ENCODE measurements at regions not wholly inside any gene's neighbourhood (a gene's known extent, or its start where the extent isn't known, plus 50 kb on each side); places are given as distances from the start of the nearest gene placed in this dataset.

DNA sequence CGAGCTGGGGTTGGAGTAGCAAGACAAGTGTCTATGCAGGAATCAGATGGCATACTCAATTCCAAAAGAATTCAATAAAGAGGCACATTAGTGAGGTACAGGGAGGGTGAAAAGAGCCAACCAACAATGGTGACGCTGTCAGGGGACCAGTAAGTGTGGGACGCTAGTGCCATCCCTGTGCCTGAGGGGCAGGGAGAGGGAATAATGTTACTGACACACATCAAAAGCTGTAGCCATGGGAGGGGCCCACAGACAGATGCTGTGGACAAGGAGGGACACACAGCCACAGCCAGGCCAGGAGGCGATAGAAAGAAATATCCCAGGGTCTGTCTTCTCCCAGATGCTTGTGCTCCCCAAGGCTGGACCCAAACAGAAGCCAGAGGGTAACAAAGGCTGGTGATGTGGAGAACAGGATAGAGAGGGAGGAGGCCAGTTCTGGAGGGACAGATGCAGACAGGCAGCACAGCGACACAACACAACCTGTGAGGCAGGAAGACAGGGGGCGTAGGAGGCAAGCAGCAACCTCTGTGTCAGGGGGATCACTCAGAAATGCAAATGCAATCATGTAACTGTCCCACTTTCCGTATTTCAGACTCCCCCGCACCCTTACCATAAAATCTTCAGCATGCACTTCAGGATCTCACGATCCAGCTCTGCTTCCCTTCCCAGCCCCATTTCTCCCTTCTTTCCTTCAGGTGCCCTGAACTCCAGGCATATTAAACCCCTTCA lies 240.5 kb upstream of the FZD8 start:
- DNase-seq (ENCODE audit: low spot score in 2 of 2): no peak
- intact Hi-C loops (cut with DNase I): no loop called here
- Histone ChIP-seq H3K4me1 (no peaks in the 10 kb centered on the region), H3K9me3 (no peaks in the 10 kb centered on the region), H3K27me3 (no peaks in the 10 kb centered on the region), H3K4me3 (no peak overlapping the region), H3K27ac (no peak overlapping the region), H3K36me3 (no peaks in the 10 kb centered on the region)
- TF ChIP-seq, protein P1, sequence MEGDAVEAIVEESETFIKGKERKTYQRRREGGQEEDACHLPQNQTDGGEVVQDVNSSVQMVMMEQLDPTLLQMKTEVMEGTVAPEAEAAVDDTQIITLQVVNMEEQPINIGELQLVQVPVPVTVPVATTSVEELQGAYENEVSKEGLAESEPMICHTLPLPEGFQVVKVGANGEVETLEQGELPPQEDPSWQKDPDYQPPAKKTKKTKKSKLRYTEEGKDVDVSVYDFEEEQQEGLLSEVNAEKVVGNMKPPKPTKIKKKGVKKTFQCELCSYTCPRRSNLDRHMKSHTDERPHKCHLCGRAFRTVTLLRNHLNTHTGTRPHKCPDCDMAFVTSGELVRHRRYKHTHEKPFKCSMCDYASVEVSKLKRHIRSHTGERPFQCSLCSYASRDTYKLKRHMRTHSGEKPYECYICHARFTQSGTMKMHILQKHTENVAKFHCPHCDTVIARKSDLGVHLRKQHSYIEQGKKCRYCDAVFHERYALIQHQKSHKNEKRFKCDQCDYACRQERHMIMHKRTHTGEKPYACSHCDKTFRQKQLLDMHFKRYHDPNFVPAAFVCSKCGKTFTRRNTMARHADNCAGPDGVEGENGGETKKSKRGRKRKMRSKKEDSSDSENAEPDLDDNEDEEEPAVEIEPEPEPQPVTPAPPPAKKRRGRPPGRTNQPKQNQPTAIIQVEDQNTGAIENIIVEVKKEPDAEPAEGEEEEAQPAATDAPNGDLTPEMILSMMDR (IDR thresholded peaks at IDR 0.05): no peak

DNA sequence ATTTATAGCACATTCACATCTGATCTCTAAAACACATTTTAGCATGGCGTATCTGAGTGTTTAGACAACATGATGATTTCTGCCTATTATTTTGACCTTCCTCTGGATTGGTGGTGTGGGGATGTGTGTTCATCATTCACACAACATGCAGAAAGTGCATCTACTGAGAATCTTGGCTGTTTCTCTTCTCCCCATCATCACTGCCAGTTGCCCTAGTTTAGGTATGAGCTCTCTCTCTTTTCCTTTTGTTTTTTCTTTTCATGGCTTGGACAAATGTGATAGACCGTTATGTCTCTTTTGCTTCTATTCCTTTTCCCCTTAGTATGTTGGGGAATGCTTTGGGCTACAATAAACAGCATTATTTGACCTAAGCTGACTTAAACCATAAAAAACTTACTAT lies 239.2 kb upstream of the FZD8 start:
- no peaks in the 10 kb centered on the region for H3K36me3 ChIP-seq
- H3K4me3 ChIP-seq: no peak overlapping the region
- TF ChIP-seq, protein P1 (IDR thresholded peaks at IDR 0.05): no peak
- no peaks in the 10 kb centered on the region for H3K9me3 ChIP-seq
- no peak overlapping the region for H3K27ac ChIP-seq
- H3K4me1 ChIP-seq: no peaks in the 10 kb centered on the region
- intact Hi-C loops (cut with DNase I): no loop called here
- DNase-seq (ENCODE audit: low spot score in 2 of 2): no peak
- no peaks in the 10 kb centered on the region for H3K27me3 ChIP-seq

DNA sequence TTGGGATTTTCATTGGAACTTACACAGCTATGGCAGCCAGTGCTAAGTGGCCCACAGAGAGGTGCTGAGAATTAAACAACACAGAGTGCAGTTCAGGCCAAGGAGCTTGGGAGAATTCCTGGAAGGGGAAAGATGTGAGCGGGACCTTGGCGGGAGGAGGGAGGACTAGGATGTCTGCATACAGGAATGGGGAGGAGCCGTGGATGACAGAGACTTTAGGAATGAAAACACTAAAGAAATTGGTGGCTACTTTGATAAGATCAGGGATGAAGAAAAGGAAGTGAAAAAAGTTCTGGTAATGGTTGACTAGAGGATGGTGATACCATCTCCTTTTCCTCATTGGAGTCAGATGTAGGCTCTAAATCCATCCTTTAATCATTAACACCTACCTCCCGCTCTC lies 234.2 kb upstream of the FZD8 start:
- Histone ChIP-seq H3K27ac (no peak overlapping the region), H3K4me3 (no peak overlapping the region), H3K36me3 (no peaks in the 10 kb centered on the region), H3K27me3 (no peaks in the 10 kb centered on the region), H3K9me3 (no peaks in the 10 kb centered on the region), H3K4me1 (no peaks in the 10 kb centered on the region)
- DNase-seq (ENCODE audit: low spot score in 2 of 2): no peak
- intact Hi-C loops (cut with DNase I): no loop called here
- TF ChIP-seq, protein P1 (IDR thresholded peaks at IDR 0.05): no peak

DNA sequence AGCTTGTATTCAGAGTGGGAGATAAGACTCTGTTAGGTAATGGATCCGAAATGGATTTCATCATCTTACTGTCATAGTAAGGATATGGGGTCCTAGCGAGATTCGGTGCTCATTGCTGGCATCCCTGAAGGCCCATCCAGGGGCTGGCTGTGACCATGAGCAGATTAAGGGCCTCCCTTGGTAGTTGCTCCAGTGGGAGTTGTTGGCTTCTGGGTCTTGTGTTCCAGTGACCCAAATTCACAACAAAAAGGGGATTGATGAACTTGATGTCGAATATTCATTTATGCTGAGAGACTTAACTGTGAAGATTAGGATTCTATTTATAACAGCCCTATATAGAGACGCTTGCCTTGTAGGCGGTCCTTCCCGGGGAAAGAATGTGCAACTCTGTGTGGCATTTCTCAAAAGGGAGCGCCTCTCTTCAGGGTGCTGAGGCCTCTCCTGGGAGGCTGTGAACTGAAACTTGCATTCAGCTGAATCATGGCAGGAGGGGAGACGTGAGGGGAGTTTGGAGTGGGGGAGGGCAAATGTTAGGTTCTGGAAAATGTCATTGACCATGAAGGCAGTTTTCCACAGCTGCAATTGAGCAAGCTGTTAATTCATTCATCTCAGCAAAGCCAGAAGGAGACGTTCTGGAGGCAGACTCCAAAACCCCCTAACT lies 233.1 kb upstream of the FZD8 start:
- no peaks in the 10 kb centered on the region for H3K4me1 ChIP-seq
- no peaks in the 10 kb centered on the region for H3K27me3 ChIP-seq
- no peaks in the 10 kb centered on the region for H3K9me3 ChIP-seq
- H3K36me3 ChIP-seq: no peaks in the 10 kb centered on the region
- no peak overlapping the region for H3K27ac ChIP-seq
- no peak overlapping the region for H3K4me3 ChIP-seq
- TF ChIP-seq, protein P1 (IDR thresholded peaks at IDR 0.05): no peak
- DNase-seq (ENCODE audit: low spot score in 2 of 2): no peak
- intact Hi-C loops (cut with DNase I): no loop called here

DNA sequence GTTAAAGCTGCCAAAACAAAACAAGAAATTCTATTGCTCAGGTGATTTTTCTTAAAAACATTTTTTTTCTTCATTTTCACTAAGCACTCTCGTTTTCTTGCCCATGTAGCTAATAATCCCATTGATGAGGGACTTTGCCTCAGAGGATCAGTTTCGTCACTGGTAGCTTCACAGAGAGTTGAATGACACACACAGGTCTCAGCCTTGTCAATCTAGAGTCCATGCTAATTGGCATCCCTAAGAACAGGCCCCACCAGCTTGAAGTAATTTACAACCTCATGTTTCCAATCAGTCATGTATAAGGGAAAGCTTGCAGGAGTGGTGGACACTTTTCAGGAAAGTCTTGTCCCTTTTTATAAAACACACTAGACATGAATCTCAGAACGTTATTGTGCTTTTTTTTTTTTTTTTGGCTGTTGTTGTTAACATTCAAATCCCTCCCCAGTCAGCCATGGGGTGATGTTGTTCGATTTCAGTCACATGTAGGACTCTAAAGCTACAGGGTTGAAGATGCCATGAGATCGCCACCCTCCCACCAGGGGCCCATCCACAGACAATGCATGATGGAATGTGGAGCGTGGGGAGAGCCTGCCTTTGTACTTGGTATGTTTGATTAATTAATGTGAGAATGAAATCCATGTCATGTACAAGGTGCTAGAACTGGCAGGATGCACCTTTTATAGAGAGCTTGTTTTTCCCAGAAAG lies 232.4 kb upstream of the FZD8 start:
- no peak for DNase-seq (ENCODE audit: low spot score in 2 of 2)
- Histone ChIP-seq H3K36me3 (no peaks in the 10 kb centered on the region), H3K27ac (no peak overlapping the region), H3K9me3 (no peaks in the 10 kb centered on the region), H3K4me3 (no peak overlapping the region), H3K27me3 (no peaks in the 10 kb centered on the region), H3K4me1 (no peaks in the 10 kb centered on the region)
- TF ChIP-seq, protein P1 (IDR thresholded peaks at IDR 0.05): no peak
- intact Hi-C loops (cut with DNase I): no loop called here

All from ascending aorta (tissue), 2 donors.